ENCODE measurements at regions not wholly inside any gene's neighbourhood (a gene's known extent, or its start where the extent isn't known, plus 50 kb on each side); places are given as distances from the start of the nearest gene placed in this dataset.

GRCh38 chr2:105649534-105649933 is 95.2 kb upstream of the NCK2 start:
- no peak for DNase-seq

DNA sequence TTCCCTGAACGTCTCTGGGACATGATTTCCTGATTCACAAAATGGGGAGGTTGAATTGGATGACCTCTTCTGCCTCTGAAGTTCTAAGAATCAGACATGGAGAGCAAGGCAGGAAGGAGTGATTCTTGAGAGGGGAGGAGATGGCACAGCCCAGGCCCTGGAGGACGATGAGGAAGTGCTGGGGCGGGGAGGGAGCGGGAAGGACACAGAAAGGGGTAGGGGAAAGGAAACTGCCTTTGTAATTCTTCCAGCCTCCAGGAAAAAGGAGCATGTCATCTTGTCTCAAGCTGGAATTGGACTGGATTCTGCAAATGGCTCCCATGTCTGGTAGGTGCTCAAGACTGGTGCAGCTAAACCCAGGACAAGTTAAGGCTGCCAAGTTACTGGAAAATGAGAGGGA is 97.0 kb upstream of the NCK2 start:
- DNase-seq = no peak

DNA sequence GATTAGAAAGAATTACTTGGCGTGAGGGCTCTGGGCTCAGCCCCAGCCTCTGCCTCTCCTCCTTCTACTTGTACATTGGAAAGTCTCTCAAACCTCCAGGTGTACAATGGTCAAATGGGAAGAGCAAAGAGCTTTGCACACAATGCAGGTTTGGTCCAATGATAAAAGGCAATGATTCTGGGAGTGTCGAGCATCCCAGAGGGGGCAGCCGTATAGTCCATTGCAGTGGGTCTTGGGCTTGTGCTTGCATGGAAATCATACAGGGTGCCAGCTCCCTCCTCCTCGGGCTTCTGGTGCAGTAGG is 98.0 kb upstream of the NCK2 start:
- no peak for DNase-seq

DNA sequence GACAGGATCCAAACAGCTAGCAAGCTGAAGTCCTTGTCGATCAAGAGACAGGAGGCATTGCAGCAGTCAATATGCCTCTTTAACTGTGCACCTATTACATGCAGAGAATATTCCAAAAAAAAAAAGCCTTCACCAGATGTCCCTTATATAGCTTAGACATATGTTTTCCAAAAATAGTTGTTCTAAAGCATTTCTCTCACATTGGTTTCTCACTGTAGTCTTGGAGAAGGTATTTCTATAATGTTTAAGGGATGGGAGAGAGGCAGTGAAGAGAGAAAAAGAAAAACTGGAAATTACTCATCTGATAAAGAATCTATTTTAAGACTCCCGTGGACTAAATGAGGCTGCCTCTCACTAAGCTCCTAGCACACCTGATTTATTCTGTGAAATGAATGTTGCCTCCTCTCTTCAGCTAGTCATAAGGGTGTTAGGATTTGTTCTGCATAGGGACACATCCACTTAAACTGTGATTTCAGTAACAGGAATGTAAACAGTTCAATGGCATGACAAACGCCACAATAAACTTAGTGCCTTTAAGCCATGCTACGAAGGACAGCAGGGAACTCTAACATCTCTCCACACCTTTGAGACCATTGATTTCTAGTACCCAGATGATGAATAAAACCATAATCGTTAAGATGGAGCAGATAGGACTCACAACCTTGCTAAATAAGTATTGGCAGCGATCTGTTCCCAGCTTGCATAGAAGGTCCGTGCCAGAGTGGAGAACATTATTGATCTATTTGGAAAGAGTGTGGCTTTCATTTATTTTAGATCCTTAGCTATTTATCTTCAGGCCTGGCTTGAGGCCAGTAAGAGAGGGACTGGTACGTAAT is 98.6 kb upstream of the NCK2 start:
- DNase-seq = no peak

- DNase-seq = no peak
Measured at GRCh38 chr2:105645031-105645937, 99.4 kb upstream of the NCK2 start.

- no peak for DNase-seq
Measured at GRCh38 chr2:105644174-105644980, 100.3 kb upstream of the NCK2 start.

DNA sequence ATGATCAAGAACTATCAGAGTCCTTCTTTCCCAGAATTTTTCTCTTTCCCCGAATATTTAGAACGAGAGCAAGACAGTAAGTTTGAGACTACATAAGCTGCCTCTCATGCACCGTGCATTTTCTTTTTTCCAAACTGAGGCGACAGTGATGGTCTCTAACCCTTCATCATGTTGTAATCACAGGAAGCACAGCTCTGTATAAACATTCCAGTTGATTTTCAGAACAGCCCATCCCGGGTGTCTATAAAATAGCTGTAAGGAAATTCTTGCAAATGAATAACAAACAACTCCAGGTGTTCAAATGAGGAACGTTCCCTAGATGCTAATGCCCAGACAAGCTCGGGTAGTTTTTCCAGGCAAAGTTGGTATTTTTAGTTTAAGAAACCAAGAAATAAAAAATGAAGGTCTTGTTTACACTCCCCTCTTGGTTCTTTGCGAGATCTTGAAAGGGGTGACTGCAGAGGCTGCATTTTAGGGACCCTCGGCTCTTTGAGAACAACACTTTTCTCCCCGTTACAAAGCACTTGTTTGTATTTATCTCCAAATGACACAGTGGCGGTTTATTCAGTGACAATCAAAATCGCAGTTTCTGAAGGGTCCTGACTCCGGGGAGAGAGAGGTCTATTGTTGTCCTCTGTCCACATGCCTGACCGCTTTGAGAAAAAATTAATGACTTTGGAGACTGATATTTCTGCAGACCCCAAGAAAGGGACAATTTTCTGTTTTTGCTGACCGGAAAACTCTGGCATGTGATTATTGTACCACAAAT is 101.1 kb upstream of the NCK2 start:
- DNase-seq = no peak

DNA sequence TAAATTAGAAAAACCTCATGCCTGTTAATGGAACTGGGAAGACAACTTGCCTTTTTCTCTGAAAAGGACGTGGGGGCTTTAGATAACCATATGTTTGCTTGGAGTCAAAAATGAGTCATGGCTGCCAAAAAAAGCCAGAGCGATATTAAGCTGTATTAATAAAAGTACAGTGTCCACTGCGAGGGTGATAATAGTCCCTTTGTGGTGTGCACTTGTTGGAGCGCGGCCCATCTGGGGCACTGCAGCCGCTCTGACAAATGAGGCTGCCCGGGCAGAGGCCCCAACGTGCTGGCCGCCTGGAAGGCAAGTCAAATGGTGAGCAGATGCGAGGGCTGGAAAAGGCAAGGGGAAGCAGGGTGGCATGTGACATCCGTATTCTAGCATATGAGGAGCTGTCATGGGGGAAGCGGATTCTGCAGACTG is 103.3 kb upstream of the NCK2 start:
- no peak for DNase-seq

DNA sequence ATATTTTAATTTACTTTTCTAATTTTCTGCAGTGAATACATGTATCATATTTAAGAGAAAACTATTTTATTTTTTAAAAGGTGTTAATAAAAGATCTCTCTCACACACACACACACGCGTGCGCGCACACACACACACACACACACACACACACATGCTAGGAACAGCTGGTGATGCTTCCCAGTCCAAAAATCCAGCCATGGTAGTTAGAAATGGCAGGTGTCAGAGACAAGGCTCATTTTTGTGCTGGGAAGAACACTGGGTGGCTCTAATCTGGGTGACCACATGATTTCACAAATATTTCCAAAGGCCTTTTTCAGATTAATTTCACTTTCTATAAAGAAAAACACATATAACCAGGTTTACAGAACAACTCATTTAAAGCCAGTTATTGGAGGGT is 104.5 kb upstream of the NCK2 start:
- DNase-seq = no peak

GRCh38 chr2:105636109-105636740 is 108.5 kb upstream of the NCK2 start:
- DNase-seq = no peak

- DNase-seq = no peak
Measured at GRCh38 chr2:105635564-105635963, 109.1 kb upstream of the NCK2 start.

DNA sequence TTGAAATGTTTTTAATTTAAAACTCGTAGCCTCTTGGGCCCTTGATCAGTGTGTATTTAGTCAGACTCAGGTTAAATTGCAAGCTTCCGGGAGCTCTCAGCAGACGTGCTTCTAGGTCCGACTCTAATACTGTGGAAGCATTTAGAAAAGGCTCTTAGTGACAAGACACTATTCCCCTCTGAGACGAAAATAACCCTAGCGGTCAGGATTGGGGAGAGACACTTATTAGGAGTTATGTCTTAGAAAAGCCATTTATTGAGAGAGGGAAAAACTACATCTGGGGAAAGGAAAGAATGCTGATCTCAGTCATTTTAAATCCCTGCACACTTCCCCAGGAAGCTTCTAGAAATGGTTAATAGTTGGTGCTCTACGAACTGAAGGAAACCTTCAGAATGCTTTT is 110.5 kb upstream of the NCK2 start:
- no peak for DNase-seq

DNA sequence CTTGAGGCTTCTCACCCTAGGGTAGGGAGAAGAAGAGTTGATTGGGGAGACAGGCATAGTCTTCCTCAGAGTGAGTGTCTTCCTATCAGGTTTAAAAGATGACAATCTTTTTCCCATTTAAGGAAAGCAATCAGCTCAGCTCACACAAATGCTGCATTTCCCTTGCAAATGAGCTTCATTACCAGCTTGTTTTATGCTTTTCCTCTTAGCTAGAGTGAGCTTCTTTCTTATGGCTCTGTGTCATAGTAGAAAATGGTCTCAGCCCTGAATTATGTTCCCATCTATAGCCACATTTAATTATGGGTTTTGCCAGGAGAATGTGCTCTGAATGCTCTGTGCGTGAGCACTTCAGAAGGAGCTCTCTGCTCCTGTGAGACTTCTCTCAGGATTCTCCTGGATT is 112.8 kb upstream of the NCK2 start:
- no peak for DNase-seq

- no peak for DNase-seq
Measured at GRCh38 chr2:105631011-105631410, 113.7 kb upstream of the NCK2 start.

DNA sequence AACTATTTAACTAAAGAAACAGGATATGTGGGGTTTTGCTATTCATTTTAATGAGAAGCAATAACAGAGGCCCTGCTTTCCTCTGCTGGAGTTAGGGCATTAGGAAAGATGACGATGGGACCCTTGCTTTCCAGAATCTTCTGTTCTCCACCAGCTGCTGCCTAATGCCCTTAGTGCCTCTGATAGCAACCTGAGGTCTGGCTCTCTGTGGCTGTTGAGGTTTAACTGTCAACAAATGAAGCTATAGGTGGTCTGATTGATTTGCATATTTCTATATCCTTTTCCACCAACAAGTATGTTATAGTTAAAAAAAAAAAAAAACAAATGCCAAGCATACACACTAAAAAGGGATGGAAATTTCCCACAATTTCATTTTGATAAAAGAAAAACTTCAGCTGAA is 115.1 kb upstream of the NCK2 start:
- no peak for DNase-seq

- DNase-seq = no peak
Measured at GRCh38 chr2:105627534-105627933, 117.2 kb upstream of the NCK2 start.

DNA sequence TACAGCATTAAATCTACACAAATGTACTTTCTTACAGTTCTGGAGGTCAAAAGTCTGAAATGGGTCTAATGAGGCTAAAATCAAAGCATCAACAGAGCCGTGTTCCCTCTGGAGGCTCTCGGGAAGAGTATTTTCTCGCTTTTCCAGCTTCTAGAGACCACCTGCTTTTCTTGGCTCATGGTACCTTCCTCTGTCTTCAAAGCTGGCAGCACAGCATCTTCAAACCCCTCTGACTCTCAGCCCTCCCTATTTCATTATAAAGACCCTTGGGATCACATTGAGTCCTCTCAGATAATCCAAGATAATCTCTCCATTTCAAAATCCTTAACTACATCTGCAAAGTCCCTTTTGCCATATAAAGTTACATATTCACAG is 117.8 kb upstream of the NCK2 start:
- DNase-seq = no peak

- DNase-seq = no peak
Measured at GRCh38 chr2:105626212-105626965, 118.3 kb upstream of the NCK2 start.

DNA sequence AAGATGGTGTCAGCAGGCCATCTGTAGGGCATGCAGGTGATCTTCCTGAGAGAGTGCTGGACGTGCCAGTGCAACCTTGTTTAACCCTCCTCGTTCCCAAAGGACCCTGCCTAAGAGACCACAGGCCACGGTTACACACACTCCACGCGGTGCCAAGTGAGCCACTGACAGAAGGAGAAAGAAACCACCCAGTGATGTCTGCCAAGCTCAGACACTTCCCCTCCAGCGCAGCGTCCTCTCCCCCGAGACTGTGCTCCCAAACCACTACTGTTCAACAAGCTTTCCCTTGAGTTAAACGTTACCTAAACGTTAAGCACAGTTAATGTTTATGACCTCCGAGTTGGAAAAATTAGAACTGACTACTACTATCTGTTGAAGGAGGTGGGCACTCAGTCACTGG is 119.1 kb upstream of the NCK2 start:
- DNase-seq = no peak

GRCh38 chr2:105621038-105621437 is 123.7 kb upstream of the NCK2 start:
- DNase-seq = no peak

GRCh38 chr2:105618351-105618659 is 126.4 kb upstream of the NCK2 start:
- no peak for DNase-seq

All from 8988T (cell line).